HG02970 (cell line): ENCODE measurements at regions not wholly inside any gene's neighbourhood (a gene's known extent, or its start where the extent isn't known, plus 50 kb on each side); places are given as distances from the start of the nearest gene placed in this dataset.
"Not testable (repeated sequence)": the region's sequence is repeated elsewhere in the genome, so short reads cannot be mapped to it uniquely, and the experiment has no call there.

Source experiments
- ATAC-seq: cut with Tn5 transposase; IDR thresholded peaks from one replicate; pipeline ENCODE4 v1.9.1; 2021; ENCODE audit warnings: mild to moderate bottlenecking, moderate library complexity, moderate number of reproducible peaks; ENCODE audit not compliant: unreplicated experiment, low FRiP score

GRCh38 chr7:8809320-8809719 is 375.9 kb downstream of the NXPH1 start:
- ATAC-seq = no peak

- ATAC-seq = no peak
Measured at GRCh38 chr7:8817448-8818036, 384.1 kb downstream of the NXPH1 start.

GRCh38 chr7:8818406-8818805 is 385.0 kb downstream of the NXPH1 start:
- ATAC-seq = no peak

GRCh38 chr7:8822595-8822994 is 389.2 kb downstream of the NXPH1 start:
- ATAC-seq = no peak

DNA sequence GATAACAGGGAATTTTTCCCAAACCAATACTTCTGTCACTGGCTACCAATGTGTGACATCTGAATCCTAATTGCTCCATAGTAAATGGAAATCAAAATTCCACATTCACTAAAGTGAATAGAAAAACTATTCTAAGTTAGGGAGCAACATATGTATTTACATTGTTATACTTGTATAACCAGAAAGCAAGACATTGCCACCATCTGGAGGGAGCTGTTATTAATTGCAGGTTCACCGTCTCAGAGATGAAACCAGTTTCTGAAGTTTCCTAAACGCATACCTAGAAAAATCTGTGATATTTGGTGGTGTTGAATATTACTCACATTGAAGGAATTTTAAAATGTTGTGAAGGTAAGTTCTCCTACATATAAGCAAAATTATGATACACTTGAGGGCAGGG is 390.1 kb downstream of the NXPH1 start:
- no peak for ATAC-seq

DNA sequence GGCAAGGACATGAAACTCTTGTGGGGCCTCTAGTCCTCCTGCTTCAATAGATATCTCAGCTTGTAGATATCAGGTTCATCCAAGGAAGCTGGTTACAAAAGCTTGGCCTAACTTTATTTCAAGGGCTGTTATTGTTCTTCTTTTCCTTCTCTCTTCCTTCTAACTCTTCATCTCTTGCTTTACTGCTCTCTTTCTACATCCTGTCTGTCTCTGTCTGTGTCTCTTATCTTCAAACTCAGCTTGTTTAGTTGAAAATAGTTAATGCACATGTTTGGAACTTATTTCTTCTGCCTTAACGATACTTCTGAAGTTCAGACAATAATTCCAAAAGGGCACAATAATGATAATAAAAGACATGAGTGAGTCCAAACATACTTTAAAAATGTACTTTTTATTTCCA is 393.9 kb downstream of the NXPH1 start:
- ATAC-seq = no peak

DNA sequence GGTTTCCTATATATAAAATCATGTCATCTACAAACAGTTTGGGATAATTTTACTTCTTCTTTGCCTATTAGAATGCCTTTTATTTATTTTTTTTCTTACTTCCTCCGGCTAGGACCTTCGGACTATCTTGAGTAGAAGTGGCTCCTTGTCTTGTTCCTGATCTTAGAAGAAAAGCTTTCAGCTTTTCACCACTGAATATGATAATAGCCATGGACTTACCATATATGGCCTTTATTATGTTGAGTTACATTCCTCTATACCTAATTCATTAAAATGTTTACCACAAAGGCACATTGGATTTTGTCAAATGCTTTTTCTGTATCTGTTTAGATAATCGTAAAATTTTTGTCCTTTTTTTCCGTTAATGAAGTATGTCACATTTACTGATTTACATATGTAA is 395.7 kb downstream of the NXPH1 start:
- no peak for ATAC-seq

GRCh38 chr7:8831376-8831775 is 398.0 kb downstream of the NXPH1 start:
- ATAC-seq = no peak

GRCh38 chr7:8833355-8833754 is 399.9 kb downstream of the NXPH1 start:
- ATAC-seq = no peak

GRCh38 chr7:8841171-8841570 is 407.8 kb downstream of the NXPH1 start:
- no peak for ATAC-seq

- ATAC-seq = no peak
Measured at GRCh38 chr7:8871716-8872115, 438.3 kb downstream of the NXPH1 start.

DNA sequence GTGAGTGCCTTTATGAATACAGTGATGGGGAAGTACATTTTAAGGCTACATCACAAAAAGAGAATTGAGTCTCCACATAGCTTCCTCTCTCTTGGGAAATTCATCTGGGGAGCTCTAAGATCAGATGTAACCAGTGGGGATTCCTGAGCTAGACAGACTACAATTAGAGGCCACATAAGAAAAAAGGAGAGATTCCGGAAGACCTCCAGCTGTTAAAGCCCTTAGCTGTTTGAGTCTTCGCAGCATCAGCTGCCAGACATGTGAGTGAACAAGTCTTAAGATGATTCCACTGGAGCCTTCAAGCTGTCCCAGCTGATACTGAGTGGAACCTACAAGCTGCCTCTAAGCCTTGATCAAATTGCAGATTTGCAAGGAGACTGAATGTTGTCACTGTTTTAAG is 448.5 kb downstream of the NXPH1 start:
- ATAC-seq = no peak

- no peak for ATAC-seq
Measured at GRCh38 chr7:8885480-8886000, 452.1 kb downstream of the NXPH1 start.

DNA sequence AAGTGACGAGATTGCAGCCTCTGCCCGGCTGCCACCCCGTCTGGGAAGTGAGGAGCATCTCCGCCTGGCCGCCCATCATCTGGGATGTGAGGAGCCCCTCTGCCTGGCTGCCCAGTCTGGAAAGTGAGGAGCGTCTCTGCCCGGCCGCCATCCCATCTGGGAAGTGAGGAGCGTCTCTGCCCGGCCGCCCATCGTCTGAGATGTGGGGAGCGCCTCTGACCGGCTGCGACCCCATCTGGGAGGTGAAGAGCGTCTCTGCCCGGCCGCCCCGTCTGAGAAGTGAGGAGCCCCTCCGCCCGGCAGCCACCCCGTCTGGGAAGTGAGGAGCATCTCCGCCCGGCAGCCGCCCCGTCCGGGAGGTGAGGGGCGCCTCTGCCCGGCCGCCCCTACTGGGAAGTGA is 456.9 kb downstream of the NXPH1 start:
- ATAC-seq = not testable (repeated sequence)

GRCh38 chr7:8893775-8894174 is 460.4 kb downstream of the NXPH1 start:
- ATAC-seq = no peak

DNA sequence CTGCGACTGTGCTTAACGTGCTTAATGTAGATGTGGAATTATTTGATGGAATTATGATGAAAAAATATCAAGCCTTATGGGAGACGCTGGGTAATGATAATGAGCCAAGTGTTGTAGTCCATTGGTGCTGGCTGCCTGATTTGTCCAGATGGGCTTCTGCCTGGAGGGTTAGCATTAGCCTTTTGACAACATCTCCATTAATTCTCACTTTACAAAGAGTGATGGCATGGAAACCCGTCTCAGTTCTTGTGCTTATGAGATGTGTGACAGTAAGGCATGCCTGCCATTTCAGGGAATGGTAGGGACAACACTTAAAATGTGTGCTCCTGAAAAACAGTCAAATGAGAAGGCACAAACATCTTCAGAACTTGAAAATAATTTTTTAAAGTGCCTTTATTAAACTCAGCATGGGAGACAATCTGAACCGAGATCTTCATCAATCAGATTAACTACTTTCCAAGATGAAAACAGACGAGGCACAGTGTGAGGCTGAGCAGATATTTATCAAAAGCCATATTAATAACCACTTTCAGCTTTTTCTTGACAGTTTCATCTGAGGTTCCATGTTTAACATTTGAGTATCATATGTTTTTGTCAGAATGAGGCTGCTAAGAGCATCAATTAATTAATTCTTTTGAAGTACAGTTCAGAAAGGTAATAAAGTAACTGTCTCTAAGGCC is 473.1 kb downstream of the NXPH1 start:
- no peak for ATAC-seq

- no peak for ATAC-seq
Measured at GRCh38 chr7:8908889-8909288, 475.5 kb downstream of the NXPH1 start.

DNA sequence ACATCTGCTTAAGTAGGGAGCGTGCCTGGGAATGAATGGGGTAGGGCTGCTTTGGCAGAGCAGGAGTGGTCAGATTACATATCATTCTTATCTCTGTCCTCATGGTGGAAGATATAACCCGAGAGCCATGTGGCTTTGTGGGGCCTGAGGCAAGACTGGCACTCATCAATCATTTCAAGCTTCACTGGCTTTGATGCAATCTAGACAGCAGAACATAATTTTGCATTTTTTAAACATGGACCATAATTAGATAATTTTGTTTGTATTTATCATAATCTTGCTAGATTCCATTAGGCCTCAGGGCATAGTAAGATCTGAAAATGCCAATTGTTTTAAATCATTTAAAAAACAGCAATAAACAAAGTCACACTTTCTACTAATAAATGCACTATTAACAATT is 480.3 kb downstream of the NXPH1 start:
- ATAC-seq = no peak

GRCh38 chr7:8921807-8922206 is 488.4 kb downstream of the NXPH1 start:
- ATAC-seq = no peak

DNA sequence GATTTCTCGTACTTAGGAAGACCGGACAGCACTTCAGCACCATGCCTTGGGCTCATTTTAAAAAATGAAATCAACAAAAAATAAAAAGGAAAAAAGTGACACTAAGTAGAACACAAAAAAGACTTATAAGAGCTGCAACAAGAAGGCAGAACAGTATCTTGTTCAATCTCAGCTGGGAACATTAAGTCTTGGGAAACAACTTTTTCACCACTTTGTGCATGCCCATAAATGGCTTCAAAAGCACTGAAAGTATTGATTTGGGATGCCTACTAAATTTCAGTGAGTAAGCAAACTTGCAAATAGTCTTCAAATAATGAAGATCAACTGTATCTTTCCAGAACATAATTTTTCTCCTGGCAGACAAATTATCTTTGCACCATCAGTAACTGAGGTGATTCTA is 489.3 kb downstream of the NXPH1 start:
- no peak for ATAC-seq

DNA sequence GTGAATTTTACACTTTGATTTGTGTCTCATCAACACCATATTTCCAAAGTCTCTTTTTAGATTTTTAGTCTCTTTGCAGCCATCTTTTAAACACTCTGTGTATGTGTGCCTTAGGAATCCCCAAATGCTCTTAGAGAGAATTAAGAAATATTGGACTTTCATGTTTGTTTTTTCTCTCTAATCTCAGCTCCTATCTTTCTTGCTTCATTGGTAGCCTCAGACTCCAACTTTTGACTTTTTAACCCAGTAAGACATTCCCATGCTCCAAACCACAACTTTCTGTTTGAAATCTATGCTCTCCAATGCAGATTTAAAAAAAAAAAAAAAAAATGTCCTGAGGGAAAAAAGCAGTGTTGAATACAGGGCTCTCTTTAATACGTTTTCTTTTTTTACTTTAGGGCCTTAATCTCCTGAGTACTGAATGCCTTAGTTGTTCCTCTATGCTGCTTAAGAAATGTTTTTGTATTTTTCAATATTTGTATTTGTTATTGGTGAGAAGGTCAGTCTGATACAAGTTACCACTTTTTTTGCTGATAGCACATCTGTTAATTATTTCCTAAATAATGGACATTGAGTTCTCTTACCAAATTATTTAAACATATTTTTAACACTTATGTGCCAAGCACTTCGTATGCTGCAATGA is 489.9 kb downstream of the NXPH1 start:
- ATAC-seq = no peak
